GM18507 (cell line): ENCODE measurements at regions not wholly inside any gene's neighbourhood (a gene's known extent, or its start where the extent isn't known, plus 50 kb on each side); places are given as distances from the start of the nearest gene placed in this dataset.

ENCODE experiments used
- DNase-seq: peaks from one replicate; pipeline ENCODE4 v3.0.0; 2011; ENCODE audit warnings: low read depth; ENCODE audit not compliant: insufficient read length; ENCODE audit errors: extremely low spot score
- FAIRE-seq: peaks from 2 replicates; lab custom pipeline; 2011; peaks lifted over from hg19 to GRCh38; lab: Jason Lieb, UNC

- DNase-seq: no peak
- FAIRE-seq: no peak
Observed at GRCh38 chr2:11011359-11011758, 99.6 kb downstream of the KCNF1 start.

GRCh38 chr2:11012131-11012693, 100.5 kb downstream of the KCNF1 start:
- DNase-seq: no peak
- no peak for FAIRE-seq

GRCh38 chr2:11013196-11013595, 101.5 kb downstream of the KCNF1 start:
- DNase-seq (no peak), FAIRE-seq (no peak)

- DNase-seq: no peak
- no peak for FAIRE-seq
Observed at GRCh38 chr2:11014026-11014425, 102.3 kb downstream of the KCNF1 start.

- DNase-seq (no peak), FAIRE-seq (no peak)
Observed at GRCh38 chr2:11016735-11017388, 105.1 kb downstream of the KCNF1 start.

- FAIRE-seq (no peak), DNase-seq (no peak)
Observed at GRCh38 chr2:11017921-11018320, 106.2 kb downstream of the KCNF1 start.

GRCh38 chr2:11018651-11019185, 107.0 kb downstream of the KCNF1 start:
- FAIRE-seq (no peak), DNase-seq (no peak)

GRCh38 chr2:11019614-11020013, 107.9 kb downstream of the KCNF1 start:
- no peak for FAIRE-seq
- DNase-seq: no peak

GRCh38 chr2:11022064-11022463, 110.3 kb downstream of the KCNF1 start:
- no peak for FAIRE-seq

GRCh38 chr2:11022591-11023273, 111.0 kb downstream of the KCNF1 start:
- DNase-seq (no peak), FAIRE-seq (no peak)

More at GRCh38 chr2:11022064-11022463, 110.3 kb downstream of the KCNF1 start:
- no peak for DNase-seq

- DNase-seq (no peak), FAIRE-seq (no peak)
Observed at GRCh38 chr2:11023326-11024258, 111.9 kb downstream of the KCNF1 start.

GRCh38 chr2:11024259-11024645, 112.5 kb downstream of the KCNF1 start:
- no peak for FAIRE-seq
- DNase-seq: no peak

GRCh38 chr2:11024687-11025086, 113.0 kb downstream of the KCNF1 start:
- FAIRE-seq (no peak), DNase-seq (no peak)

GRCh38 chr2:11026286-11026921, 114.7 kb downstream of the KCNF1 start:
- DNase-seq: no peak
- FAIRE-seq: no peak

GRCh38 chr2:11027195-11027594, 115.5 kb downstream of the KCNF1 start:
- DNase-seq (no peak), FAIRE-seq (no peak)

GRCh38 chr2:11028407-11028916, 116.7 kb downstream of the KCNF1 start:
- FAIRE-seq (no peak), DNase-seq (no peak)

- DNase-seq: no peak
- no peak for FAIRE-seq
Observed at GRCh38 chr2:11029136-11029535, 117.4 kb downstream of the KCNF1 start.

GRCh38 chr2:11030036-11030435, 118.3 kb downstream of the KCNF1 start:
- FAIRE-seq (no peak), DNase-seq (no peak)

GRCh38 chr2:11030909-11031308, 119.2 kb downstream of the KCNF1 start:
- DNase-seq (no peak), FAIRE-seq (no peak)
